Common myeloid progenitor, CD34-positive (primary cell): ENCODE measurements at regions not wholly inside any gene's neighbourhood (a gene's known extent, or its start where the extent isn't known, plus 50 kb on each side); places are given as distances from the start of the nearest gene placed in this dataset.
"Not testable (repeated sequence)": the region's sequence is repeated elsewhere in the genome, so short reads cannot be mapped to it uniquely, and the experiment has no call there.

Source experiments
- CTCF ChIA-PET: fragments of 350-600 bp; sonication (Branson Sonifier 250); formaldehyde crosslinking; loops from one replicate; lab custom pipeline; 2021; ENCODE audit warnings: antibody characterized with exemption; lab: Charles Lee
- POLR2A ChIA-PET: fragments of 350-600 bp; sonication (Branson Sonifier 250); formaldehyde crosslinking; loops from one replicate; lab custom pipeline; 2021; ENCODE audit warnings: antibody characterized with exemption; lab: Charles Lee
- DNase-seq, 3 donors: peaks; one replicate each; pipeline versions ENCODE4 v3.0.0 to v3.0.0-alpha.2; 2013
- H3K27ac ChIP-seq, 2 experiments: 1 replicate in 1 of 2; 2 replicates in 1 of 2; pipeline ENCODE4 v1.7.0; 2013; ENCODE audit warnings: inconsistent platforms in 2 of 2, low read length in 2 of 2, mild to moderate bottlenecking in 2 of 2, low read depth in 1 of 2, moderate library complexity in 1 of 2; ENCODE audit not compliant: severe bottlenecking in 2 of 2, insufficient read depth in 1 of 2, poor library complexity in 1 of 2
- H3K27me3 ChIP-seq, 5 experiments: replicated peaks in 2 of 5; 1 replicate in 3 of 5; 2 replicates in 2 of 5; pipeline versions ENCODE4 v1.6.1 to v1.7.0; 2013; ENCODE audit warnings: low read length in 4 of 5, mild to moderate bottlenecking in 2 of 5, moderate library complexity in 2 of 5, inconsistent platforms in 1 of 5; ENCODE audit not compliant: insufficient read depth in 5 of 5, control insufficient read depth in 4 of 5
- H3K36me3 ChIP-seq, 4 experiments: 1 replicate in 2 of 4; 2 replicates in 2 of 4; pipeline versions ENCODE4 v1.6.1 to v1.7.0; 2013; ENCODE audit warnings: low read length in 3 of 4, control low read depth in 1 of 4, mild to moderate bottlenecking in 1 of 4; ENCODE audit not compliant: control insufficient read depth in 4 of 4, insufficient read depth in 4 of 4
- H3K4me1 ChIP-seq, 4 experiments: 1 replicate in 3 of 4; 2 replicates in 1 of 4; pipeline versions ENCODE4 v1.6.1 to v1.7.1; 2013; ENCODE audit warnings: low read length in 3 of 4, mild to moderate bottlenecking in 3 of 4, control low read depth in 1 of 4, inconsistent platforms in 1 of 4, moderate library complexity in 1 of 4; ENCODE audit not compliant: control insufficient read depth in 4 of 4, insufficient read depth in 4 of 4; ENCODE audit errors: control extremely low read depth in 1 of 4
- H3K4me3 ChIP-seq, 7 experiments: 1 replicate in 4 of 7; 2 replicates in 3 of 7; pipeline versions ENCODE4 v1.5.1 to v1.7.0; 2013; ENCODE audit warnings: mild to moderate bottlenecking in 7 of 7, low read length in 6 of 7, moderate library complexity in 6 of 7, inconsistent platforms in 2 of 7, low read depth in 2 of 7, control low read depth in 1 of 7; ENCODE audit not compliant: insufficient read depth in 4 of 7, control insufficient read depth in 1 of 7; ENCODE audit errors: extremely low read depth in 1 of 7
- H3K9me3 ChIP-seq, 5 experiments: 1 replicate in 4 of 5; 2 replicates in 1 of 5; pipeline versions ENCODE4 v1.6.1 to v1.7.1; 2013; ENCODE audit warnings: low read length in 4 of 5, mild to moderate bottlenecking in 2 of 5, inconsistent platforms in 1 of 5, low read depth in 1 of 5, moderate library complexity in 1 of 5; ENCODE audit not compliant: control insufficient read depth in 4 of 5, insufficient read depth in 2 of 5; ENCODE audit errors: control extremely low read depth in 1 of 5
- WGBS: methylation state at CpG from one replicate; pipeline ENCODE4 v1.1.5; 2013; ENCODE audit not compliant: insufficient coverage; 5-methylcytosine and 5-hydroxymethylcytosine counted together

DNA sequence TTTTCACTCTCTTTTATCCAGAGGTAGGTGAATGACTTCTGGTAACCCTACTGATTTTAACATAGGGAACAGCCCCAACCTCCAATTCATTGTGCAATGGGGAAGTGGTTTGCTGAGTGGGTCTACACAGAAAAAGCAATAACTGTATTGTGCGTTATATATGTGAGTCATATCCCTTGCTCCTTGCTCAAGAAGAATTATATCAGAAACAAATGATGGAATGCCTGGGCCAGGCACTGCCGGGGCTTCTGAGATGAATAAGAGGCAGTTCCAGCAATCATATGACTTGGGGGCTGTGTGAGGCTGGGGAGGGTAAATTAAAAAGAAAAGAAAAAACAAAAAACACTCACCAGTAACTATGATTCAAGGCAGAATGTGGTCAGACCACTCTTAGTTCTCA is 79.2 kb upstream of the ABCA1 start:
- Histone ChIP-seq H3K4me1 (peaks cover 15 to 24% (median 19%) of the 10 kb centered on the region in 4 experiments), H3K9me3 (no peaks in the 10 kb centered on the region), H3K4me3 (peak overlapping the region in 1 of 7 experiments; percentile 45), H3K27ac (no peak overlapping the region), H3K27me3 (no peaks in the 10 kb centered on the region), H3K36me3 (no peaks in the 10 kb centered on the region)
- POLR2A ChIA-PET: interaction anchor here (1.2 to 1.6 kb wide), 2 partner anchors 14 to 58 kb away, joined by 4 read pairs; no protein-coding TSS in a partner anchor
- DNase-seq: peak; percentile 83 to 93 (median 91)
- WGBS: no CpG with 5 or more reads among the region's 2 CpGs
- CTCF ChIA-PET: interaction anchor here (0.7 to 2.1 kb wide), 6 partner anchors 10 to 152 kb away, joined by 3 to 8 read pairs (median 5); no protein-coding TSS in a partner anchor

GRCh38 chr9:105010089-105010488 is 82.1 kb upstream of the ABCA1 start:
- H3K27ac ChIP-seq, H3K27me3 ChIP-seq, DNase-seq, H3K36me3 ChIP-seq, POLR2A ChIA-PET, H3K9me3 ChIP-seq, H3K4me3 ChIP-seq: not testable (repeated sequence)
- H3K4me1 ChIP-seq: peaks cover 15 to 22% (median 19%) of the 10 kb centered on the region in 4 experiments
- 100% methylated on average over 1 of the region's 3 CpGs for WGBS
- CTCF ChIA-PET: interaction anchor here (1.2 kb wide), 1 partner anchor 17 kb away, joined by 3 read pairs; no protein-coding TSS in a partner anchor

DNA sequence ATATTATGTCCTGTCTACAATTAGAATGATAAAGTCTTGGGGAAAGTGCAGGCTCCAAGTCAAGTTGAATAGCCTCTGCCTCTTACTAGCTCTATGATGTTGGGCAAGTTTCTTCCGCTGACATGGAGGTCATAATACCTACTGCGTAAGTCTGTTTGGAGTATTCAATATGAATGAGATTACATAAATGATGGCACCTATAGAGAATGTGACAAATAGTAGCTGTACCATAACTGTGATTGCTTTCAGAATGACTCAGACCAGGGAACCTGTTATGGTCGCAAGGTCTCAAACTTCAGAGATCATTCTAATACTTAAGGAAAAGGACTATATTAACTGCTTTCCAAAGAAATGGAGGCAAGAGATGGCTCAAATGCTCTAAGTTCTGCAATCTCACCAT is 94.0 kb upstream of the ABCA1 start:
- CTCF ChIA-PET: interaction anchor here (1.2 kb wide), 1 partner anchor 14 kb away, joined by 3 read pairs; no protein-coding TSS in a partner anchor
- no peaks in the 10 kb centered on the region for H3K36me3 ChIP-seq
- no peak overlapping the region for H3K4me3 ChIP-seq
- no peaks in the 10 kb centered on the region for H3K4me1 ChIP-seq
- no peak overlapping the region for H3K27ac ChIP-seq
- WGBS: no CpG with 5 or more reads among the region's 3 CpGs
- POLR2A ChIA-PET: no interaction called here
- no peaks in the 10 kb centered on the region for H3K27me3 ChIP-seq
- DNase-seq: no peak
- no peaks in the 10 kb centered on the region for H3K9me3 ChIP-seq

- H3K9me3 ChIP-seq, H3K27ac ChIP-seq, DNase-seq, POLR2A ChIA-PET, H3K27me3 ChIP-seq, H3K4me3 ChIP-seq, H3K4me1 ChIP-seq, H3K36me3 ChIP-seq: not testable (repeated sequence)
- 95% methylated on average over 4 of the region's 5 CpGs for WGBS
- CTCF ChIA-PET: interaction anchor here (1.2 kb wide), 1 partner anchor 15 kb away, joined by 3 read pairs; no protein-coding TSS in a partner anchor
Observed at GRCh38 chr9:105022545-105022944, 94.6 kb upstream of the ABCA1 start.

DNA sequence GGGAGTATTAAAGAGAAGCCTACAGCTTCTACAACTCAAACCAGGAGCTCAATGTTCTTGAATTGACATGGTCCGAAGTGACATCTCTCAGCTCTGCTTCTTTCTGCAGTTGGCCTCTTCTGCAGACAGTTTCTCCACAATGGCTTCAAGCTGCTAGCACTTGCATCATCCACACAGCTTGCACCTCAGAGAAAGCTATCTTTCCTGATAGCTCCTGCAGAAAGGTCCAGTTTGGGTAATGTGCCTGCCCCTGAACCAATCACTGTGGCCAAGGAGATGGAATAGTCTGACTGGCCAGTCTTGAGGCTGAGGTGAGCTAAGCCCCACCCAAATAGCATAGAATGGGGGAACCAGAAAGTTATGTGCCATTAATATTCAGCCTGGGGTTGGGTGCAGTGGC is 95.8 kb upstream of the ABCA1 start:
- no peaks in the 10 kb centered on the region for H3K4me1 ChIP-seq
- no peak for DNase-seq
- H3K27me3 ChIP-seq: no peaks in the 10 kb centered on the region
- POLR2A ChIA-PET: no interaction called here
- WGBS: 89% methylated on average over 1 of the region's 1 CpG
- no peak overlapping the region for H3K27ac ChIP-seq
- H3K9me3 ChIP-seq: no peaks in the 10 kb centered on the region
- H3K36me3 ChIP-seq: no peaks in the 10 kb centered on the region
- CTCF ChIA-PET: interaction anchor here (1.0 kb wide), 1 partner anchor 22 kb away, joined by 3 read pairs; no protein-coding TSS in a partner anchor
- no peak overlapping the region for H3K4me3 ChIP-seq

GRCh38 chr9:105024529-105024928 is 96.6 kb upstream of the ABCA1 start:
- CTCF ChIA-PET: no interaction called here
- no peak overlapping the region for H3K27ac ChIP-seq
- H3K9me3 ChIP-seq: no peaks in the 10 kb centered on the region
- H3K27me3 ChIP-seq: no peaks in the 10 kb centered on the region
- DNase-seq: no peak
- POLR2A ChIA-PET: no interaction called here
- no peaks in the 10 kb centered on the region for H3K36me3 ChIP-seq
- H3K4me1 ChIP-seq: no peaks in the 10 kb centered on the region
- no peak overlapping the region for H3K4me3 ChIP-seq
- 98% methylated on average over 6 of the region's 7 CpGs for WGBS

DNA sequence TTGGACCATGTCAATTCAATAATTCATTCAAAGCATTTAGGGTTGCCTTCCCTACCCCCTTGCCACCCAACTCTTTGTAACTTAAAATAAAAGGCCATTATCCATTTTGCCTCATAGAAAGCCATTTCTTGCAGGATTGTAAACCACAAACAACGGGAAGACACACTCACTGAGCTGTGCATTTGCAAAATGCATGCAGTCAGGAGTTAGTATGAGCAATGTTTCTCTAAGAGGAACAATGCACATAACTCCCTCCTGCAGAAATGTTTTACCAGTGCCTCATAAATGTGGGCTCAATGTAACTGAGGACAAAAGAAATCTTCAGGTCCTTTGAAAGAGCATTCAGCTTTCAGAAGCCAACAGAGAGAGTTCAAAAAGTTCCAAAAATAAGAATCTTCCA is 98.5 kb upstream of the ABCA1 start:
- H3K27ac ChIP-seq: no peak overlapping the region
- WGBS: no CpG with 5 or more reads among the region's 1 CpG
- CTCF ChIA-PET: interaction anchor here (1.2 kb wide), 1 partner anchor 12 kb away, joined by 3 read pairs; no protein-coding TSS in a partner anchor

More for the DNA sequence above, 98.5 kb upstream of the ABCA1 start:
- no peaks in the 10 kb centered on the region for H3K36me3 ChIP-seq
- no peak overlapping the region for H3K4me3 ChIP-seq
- no peaks in the 10 kb centered on the region for H3K27me3 ChIP-seq
- no peaks in the 10 kb centered on the region for H3K9me3 ChIP-seq
- H3K4me1 ChIP-seq: no peaks in the 10 kb centered on the region
- DNase-seq: no peak
- POLR2A ChIA-PET: no interaction called here
